RPMI7951 (cell line): ENCODE measurements at regions not wholly inside any gene's neighbourhood (a gene's known extent, or its start where the extent isn't known, plus 50 kb on each side); places are given as distances from the start of the nearest gene placed in this dataset.

Experiments
- DNase-seq: peaks from one replicate; pipeline ENCODE4 v3.0.0-alpha.2; 2012; ENCODE audit warnings: low read depth

DNA sequence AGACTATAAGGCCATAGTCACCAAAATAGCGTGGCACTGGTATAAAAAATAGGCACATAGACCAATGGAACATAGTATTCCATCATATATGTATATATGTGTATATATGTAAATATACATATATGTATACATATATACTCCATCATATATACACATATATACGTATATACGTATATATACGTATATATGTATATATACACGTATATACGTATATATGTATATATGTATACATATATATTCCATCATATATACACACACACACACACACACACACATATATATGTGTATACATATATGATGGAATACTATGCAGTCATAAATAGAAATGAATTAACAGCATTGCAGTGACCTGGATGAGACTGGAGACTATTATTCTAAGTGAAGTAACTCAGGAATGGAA is 204.6 kb downstream of the LTN1 start:
- DNase-seq, result no peak

DNA sequence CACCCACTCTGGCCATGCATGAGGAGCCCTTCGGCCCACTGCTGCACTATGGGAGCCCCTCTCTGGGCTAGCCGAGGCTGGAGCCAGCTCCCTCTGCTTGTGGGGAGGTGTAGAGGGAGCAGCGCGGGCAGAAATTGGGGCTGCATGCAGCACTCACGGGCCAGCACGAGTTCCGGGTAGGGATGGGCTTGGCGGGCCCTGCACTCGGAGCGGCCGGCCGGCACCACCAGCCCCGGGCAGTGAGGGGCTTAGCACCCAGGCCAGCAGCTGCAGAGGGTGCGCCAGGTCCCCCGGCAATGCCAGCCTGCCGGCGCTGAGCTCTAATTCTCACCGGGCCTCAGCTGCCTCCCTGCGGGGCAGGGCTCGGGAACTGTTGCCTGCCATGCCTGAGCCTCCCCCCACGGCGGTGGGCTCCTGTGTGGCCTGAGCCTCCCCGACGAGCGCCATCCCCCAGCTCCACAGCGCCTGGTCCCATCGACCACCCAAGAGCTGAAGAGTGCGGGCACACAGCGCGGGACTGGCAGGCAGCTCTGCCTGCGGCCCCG is 209.0 kb downstream of the LTN1 start:
- DNase-seq, result no peak

DNA sequence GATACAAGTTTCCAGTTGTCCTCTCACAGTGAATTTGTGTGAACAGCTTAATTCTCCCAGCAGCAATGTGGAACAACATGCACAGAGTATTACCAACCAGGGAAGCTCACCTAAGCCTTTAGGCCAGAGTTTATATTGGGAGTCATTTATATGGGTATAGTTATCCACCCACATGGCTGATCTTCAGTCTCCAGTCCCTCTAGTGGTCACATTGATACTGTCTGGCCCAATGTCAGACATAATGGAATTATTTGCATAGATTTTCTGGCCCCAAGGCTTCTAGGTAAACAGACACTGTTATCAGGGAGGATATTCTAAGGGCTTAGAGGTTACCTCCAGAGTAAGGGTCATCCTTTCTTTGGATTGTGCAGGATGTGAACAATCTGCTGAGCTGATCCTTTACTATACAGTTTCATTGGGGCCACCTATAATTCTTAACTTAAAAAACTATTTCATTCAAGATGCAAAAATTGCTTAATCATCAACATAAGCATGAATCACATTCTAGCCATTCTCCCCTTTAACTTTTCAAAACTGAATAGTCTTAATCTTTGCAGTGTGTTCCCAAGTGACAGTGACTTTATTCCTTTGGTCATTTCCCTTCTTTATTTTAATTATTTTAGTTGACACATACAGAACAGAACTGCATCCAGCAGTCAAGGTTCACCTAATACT is 210.9 kb downstream of the LTN1 start:
- DNase-seq, result no peak

DNA sequence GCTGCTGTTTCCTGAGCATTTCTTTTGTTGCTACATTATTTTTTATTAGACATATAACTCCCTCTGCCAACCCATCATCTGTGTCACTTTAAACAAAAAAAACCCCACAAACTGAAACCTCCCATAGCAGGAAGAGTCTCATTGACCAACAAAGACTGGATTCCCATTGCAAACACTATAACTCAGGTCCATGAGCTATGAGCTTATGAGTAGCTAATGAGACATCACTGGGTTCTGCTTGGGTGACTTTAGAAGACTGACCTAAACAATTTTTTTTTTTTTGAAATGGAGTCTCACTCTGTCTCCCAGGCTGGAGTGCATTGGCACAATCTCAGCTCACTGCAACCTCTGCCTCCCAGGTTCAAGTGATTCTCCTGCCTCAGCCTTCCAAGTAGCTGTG is 212.8 kb downstream of the LTN1 start:
- DNase-seq, result no peak

DNA sequence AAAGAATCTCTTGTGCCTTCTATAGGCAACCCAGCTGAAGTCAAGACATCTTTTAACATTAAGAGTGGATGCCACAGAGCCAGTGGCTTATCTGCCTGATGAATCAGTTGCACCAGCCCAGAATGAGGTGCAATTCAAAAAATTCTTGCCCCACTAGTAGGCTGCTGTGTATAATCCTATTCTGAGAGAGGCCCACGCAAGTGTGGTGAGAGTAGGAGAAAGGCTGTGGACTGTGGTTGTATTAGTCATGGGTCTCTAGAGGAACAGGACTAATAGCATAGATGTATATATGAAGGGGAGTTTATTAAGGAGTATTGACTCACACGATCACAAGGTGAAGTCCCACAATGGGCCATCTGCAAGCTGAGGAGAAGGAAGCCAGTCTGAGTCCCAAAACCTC is 216.4 kb downstream of the LTN1 start:
- DNase-seq, result peak; percentile 32

DNA sequence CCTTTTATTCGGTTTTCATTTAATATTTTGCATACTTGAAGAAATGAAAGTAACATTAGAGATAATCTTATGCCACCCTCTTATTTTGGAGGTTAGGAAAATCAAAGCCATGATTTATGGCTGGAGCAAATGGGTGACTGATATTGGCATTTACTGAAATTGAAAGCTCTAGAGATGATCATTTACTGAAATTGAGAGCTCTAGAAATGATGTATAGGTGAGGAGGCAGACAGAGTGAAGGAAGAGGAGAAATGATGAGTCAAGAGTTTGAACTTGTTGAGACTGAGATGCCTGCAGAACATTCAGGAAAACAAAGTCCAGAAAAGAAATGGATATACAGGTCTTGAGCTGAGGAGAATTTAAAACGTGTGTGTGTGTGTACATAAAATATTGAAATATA is 217.6 kb downstream of the LTN1 start:
- DNase-seq, result no peak

DNA sequence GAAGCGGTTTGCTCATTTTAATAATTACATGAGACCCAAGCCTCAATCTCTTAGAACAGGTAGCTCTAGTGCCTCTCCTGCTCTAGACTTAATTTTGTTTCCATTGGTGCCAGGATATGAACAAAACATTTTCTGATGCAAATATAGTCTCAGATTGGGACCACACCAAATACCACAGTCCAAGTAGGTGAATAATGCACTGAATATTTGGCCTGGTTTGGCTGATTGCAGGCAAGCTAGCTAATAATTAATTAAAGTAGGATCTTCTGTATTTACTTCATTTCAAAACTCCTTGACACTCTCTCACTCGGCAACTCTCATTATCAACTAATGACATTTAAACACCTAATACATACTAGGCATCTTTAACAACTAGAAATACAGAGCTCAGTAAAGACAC is 219.6 kb downstream of the LTN1 start:
- DNase-seq, result no peak

DNA sequence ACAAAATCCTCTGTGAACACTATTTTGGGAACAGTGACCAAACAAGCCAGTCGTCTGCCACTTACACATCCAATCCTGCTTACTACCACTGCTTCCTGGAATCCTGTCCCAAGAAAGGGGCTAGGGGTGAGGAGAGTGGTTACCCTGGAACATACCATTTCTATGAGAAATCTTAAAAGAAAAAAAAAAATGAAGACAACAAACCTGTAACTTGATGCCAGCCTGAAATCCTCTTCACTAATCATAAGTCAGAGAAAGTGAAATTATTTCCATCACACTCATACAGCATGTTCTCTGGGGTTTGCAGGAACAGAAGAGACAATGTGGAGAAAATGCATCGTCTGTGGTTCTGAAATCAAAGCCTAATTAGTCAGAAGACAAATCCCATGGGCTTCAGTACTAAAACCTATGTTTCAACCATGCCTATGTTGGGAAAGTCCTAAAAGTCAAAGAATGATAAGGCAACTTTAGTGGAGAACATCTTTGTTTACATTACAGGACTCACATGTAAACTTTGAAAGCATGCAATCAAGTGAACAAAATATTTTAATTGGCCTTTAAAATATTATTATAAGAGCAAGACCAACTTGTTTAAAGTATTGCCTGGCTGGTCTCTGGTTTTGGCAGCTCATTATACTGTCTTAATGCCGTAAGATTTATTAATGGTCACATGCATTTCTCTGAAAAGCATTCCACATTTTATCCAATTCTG is 220.7 kb downstream of the LTN1 start:
- DNase-seq, result peak; percentile 10

DNA sequence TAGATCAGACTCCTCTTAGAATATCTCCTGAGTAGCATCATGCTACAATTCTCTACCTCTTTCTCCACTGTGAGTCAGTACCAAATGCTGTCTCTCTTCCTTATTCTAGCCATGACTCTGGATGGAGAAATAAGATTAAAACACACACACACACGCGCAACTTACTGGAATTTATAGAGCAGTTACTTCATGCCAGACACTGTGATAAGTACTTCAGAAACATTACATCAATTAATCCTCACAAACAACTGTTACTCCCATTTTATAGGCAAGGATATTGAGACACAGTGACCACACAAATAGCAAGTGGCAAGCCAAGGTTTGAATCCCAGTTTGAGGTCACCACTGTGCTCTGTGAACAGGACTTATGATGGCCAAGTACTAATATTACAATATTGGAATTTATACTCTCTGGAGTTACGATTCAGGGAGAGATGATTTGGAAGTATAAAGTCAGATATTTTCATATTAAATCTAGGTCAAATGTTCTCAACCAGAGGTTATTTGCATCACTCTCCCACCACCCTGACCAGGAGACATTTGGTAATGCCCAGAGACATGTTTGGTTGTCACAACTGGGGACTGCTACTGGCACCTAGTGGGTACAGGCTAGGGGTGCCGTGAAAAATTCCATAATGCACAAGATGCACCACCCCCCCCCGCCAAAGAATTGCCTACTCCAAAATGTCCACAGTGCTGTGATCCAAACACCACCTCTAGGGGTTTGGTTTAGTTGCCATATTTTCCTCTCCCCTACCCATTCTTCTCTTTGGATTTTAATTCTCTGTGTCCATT is 221.6 kb downstream of the LTN1 start:
- no peak for DNase-seq

DNA sequence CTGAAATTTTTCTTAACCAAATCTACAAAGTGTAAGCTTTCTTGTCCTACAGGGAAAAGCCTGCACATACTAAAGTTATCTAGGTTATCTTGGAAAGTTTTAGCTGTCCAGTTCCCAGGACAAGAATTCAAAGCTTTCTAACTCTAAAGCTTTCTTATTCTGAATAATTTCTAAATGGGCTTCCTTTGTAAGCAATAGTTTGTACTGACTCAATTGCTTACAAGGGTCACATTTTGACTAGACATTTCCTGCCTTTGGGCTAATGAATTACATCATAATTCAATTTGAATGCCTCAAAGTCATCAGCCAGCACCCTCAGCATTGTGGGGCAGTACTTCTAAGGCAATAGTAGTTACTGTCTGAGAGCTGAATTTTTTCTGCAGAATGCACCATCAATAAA is 223.0 kb downstream of the LTN1 start:
- DNase-seq, result peak; percentile 22

DNA sequence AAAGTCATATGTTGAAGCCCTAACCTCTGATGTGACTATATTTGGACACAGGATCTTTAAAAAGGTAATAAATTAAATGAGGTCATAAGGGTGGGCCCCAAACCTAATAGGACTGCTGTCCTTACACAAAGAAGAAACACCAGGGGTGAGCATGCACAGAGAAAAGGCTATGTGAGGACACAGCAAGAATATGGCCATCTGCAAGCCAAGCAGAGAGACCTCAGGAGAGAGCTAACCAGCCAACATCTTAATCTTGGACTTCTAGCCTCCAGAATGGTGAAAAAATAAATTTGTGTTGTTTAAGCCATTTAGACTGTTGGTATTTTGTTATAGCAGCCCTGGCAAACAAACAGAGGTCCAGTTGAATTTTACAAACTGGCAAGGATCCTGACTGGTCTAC is 223.9 kb downstream of the LTN1 start:
- no peak for DNase-seq

DNA sequence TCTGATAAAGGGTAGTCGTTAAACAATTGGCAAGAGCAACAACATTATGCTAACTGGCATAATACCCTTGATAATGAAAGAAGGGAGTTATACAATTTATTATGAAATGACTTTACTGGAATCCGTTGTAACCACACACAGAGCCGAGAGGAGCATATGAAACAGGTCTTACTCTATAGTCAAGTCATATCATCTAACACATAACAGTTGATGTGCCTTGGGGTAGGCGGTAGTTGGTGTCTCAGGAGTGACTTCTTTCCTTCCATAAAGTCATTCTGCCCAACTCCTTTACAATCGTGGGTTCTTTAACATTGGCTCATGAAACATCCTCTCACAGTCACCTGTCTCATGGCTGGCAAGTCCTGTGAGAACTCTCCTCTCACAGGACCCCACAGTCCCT is 225.2 kb downstream of the LTN1 start:
- DNase-seq, result no peak

DNA sequence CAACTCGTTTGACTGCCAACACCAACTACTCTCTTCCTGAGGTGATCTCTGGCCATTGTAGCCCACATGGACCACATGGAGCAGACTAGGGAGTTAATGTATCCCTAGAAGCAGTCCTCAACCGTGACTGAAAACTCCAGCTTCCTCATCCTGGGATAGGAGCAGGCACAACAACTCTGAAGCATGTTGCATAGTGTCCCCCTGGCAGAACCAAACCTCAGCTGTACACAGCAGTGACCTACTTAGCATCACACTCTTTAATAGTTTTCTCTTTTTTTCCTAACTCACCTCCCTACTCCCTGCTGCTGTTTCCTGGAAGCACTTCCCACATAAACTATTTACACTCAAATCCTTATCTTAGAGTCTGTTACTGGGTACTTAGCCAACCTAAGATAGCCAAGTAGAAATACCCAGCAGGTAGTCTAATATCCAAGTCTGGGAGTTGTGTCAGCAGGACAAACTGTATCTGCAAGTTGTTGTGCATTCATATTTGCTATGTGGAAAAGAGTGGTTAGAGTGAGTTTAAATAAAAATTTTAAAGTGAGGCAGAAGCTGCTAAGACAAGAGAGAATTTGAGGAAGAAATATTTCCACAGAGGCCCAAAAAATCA is 228.8 kb downstream of the LTN1 start:
- no peak for DNase-seq

DNA sequence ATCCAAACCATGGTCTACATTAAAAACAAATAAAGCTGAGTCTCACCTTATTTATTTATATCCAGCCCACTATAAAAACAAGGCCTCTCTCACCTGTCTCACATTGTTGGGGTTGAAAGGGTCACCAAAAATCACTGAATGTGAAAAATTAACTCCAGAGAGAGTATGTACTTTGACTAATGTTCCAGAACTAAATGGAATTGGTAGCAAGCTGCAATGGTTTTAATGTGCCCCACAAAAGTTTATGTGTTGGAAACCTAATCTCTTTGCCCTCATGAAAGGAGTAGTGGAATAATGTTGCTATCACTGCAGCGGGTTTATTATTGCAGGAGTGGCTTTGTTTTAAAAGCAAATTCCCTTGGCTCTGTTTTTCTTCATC is 230.3 kb downstream of the LTN1 start:
- no peak for DNase-seq

DNA sequence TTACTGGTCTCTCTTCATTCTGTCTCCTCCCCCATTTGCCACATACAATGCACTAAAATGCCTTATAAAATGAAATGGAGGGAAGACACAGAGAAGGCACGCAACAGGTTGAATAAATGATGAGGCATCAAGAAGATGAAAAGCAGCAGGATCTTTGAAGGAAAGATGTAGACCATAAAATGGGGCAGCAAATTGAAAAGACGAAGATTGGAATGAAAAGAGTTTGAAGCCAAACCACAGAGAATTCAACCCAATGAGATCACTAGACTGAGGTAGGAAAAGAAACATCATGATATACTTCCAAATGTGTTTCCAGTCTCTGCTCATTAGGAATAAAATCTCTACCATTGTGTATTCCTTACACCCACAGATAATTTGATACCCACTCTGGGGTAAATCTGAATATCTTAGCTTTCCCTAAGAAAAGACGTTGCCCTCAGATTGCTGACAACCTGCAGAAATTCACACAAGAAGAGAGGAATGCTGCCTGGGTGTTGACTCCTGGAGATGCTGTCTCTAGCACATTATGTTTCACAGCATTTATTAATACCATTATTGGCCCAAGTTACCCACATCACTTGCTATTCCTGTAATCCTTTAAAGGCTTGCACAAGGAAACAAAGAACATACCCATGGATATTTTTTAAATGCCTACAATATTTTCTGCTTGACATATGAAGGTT is 230.9 kb downstream of the LTN1 start:
- no peak for DNase-seq

DNA sequence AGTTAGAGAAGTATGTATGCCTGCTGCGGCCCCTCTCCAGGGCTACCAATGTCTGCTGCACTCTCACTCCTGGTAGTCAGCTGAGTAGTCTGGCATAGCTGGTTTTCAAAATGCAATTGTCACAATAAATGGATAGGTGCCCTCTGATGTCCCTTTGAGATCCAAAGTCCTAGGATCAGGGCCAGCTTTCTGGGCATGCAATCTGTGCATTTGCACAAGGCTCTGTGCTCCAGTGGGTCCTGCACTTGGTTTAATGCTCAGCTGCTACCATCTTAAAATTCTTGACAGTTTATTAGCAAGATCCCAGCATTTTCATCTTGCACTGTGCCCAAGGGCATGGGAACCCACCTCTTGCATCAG is 233.8 kb downstream of the LTN1 start:
- no peak for DNase-seq

DNA sequence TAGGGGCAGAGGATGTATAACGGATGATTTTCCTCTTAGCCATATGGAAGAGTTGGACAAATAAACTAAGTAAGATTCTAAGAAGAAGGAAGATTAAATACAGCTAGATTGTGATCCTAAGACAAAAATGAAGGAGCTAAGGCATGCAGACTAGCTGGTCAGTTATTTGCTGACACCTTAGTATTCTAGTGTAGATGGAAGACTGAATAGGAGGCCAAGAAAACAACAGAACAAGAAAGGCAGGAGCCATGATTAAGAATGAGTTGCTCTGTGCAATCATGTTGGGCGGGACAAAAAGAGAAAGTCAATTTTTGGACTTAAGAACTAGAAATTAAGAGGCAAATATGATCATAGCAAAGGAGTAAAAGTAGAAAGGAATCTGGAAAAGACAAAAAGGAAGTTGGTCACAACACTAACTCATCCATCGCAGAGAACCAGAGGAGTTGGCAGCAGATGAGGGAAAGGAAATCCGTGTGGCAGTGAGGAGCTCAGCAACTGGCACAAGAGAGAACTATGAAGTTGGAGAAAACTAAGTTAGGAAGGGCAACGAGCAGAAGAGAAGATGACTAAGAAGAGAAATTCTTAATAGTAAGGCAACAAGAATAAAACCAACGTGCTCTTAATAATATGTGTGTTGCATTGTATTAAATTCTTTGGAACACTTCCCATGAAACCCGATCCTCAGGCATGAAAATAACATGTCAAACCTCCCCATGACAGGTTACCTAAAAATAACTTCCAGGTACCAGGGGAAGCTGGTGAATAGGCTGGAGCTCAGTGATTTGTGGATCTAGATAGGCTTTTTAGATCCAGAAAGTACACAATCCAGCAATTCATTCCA is 234.4 kb downstream of the LTN1 start:
- no peak for DNase-seq

DNA sequence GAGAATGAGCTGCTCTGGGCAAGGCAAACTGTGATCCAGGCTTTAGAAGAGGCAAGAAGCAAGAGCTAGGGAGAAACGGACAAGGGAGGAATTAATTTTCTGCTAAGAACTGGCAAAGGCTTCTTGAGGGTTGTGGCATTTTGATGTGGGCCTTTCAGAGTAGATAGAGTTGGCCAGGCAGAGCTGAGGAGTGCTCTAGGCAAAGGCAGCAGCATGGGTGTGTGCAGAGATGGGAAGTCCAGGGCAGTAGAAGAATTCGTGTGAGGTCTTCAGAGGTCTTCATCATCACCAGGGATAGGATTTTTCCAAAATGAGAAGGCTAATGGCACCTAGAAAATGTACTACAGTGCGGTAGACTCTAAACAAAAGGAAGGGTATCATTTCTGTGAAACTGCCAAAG is 237.8 kb downstream of the LTN1 start:
- no peak for DNase-seq

DNA sequence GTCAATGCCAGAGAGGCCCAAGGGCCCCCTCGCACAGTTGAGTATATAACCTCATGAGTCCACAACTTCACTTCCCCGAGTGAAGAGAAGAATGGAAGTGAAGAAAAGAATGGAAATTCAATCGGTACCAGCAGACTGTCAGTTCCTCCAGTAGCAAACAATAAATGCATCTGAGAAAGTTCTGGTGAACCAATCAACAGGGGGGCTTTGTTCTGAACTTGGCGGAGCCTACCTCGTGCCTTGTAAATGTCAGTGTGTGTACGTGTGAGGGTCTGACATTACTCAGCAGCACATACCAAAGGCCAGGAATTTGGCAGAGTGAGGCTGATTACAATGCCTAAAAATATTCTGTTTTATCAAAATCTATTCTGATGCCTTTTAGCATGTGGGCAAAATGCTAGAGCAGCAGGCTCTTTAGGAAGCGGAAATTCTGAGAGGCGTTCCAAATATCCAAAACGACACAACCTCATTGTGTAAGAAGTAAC is 238.5 kb downstream of the LTN1 start:
- no peak for DNase-seq

DNA sequence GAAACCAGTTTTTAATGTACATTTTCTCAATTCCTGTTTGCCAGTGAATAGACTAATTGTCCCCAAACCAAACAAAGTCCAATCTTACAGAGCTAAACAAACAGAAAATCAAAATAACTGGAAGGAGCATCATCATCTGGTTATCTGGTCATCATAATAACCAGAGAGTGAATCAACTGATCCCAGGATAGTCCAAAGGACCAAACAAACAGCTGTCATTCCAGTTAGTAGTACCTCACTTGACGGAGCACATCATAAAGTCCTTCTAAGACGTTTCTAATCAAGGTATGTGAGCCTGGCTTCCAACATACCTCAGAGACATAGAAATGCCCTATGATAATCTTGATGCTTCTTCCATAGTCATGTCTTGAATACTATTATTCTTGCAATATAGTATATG is 240.5 kb downstream of the LTN1 start:
- no peak for DNase-seq

DNA sequence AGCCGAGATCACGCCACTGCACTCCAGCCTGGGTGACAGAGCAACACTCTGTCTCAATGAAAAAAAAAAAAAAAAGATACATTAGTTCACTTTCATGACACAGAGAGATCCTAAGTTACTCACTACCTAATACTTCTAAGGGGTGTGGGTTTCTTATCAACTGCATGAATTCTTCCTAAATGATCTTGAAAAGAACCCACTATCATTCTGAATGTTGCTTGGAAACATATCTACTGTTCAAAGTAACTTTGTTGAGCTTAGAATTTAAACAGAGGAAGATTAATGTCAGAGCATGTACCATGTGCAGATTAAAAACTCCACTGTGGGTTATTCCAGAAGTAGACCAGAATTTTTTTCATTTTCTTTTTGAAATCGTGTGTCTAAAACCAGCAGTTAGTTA is 241.5 kb downstream of the LTN1 start:
- no peak for DNase-seq
